SK-N-MC (cell line): ENCODE measurements at regions not wholly inside any gene's neighbourhood (a gene's known extent, or its start where the extent isn't known, plus 50 kb on each side); places are given as distances from the start of the nearest gene placed in this dataset.

Source experiments
- EZH2 ChIP-seq: fragments of 200-600 bp; sonication (generic); IDR thresholded peaks from one replicate; pipeline ENCODE4 v1.6.1; 2017; ENCODE audit warnings: antibody characterized with exemption
- FOXP2 ChIP-seq: optimal IDR thresholded peaks from 2 replicates; pipeline ENCODE3; 2011; ENCODE audit warnings: mild to moderate bottlenecking, moderate library complexity; ENCODE audit not compliant: insufficient read depth; ENCODE audit errors: extremely low read length, control extremely low read depth
- POLR2AphosphoS5 ChIP-seq: IDR thresholded peaks from 2 replicates; pipeline ENCODE4 v1.6.1; 2012; ENCODE audit warnings: mild to moderate bottlenecking, low read depth, low read length, borderline replicate concordance

DNA sequence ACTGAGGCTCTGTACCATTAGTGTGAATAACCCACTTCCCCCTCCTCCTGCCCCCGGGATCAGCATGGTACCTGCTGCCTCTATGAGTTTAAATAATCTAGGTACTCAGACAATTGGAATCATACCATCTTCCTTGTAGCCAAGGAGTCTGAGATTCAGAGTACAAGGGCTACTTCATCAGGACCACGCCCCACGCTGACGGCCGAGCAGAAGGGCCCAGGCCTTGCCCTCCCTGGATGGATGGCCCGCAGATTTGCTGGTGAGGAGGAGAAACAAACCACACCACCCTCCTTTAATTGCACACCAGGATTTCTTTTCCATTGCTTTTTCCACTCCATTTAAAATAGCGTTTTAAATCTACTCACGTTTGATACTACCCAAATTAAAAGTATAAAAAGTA, 649.9 kb upstream of the ADARB2 start:
- no peak for TF ChIP-seq EZH2
- TF ChIP-seq POLR2AphosphoS5 = no peak
- TF ChIP-seq FOXP2 = no peak
